Mucosa of descending colon (tissue), 3 donors: ENCODE measurements at regions not wholly inside any gene's neighbourhood (a gene's known extent, or its start where the extent isn't known, plus 50 kb on each side); places are given as distances from the start of the nearest gene placed in this dataset.

Source experiments
- ATAC-seq: fragments of 200-7000 bp; cut with Tn5 transposase; one replicate; pipeline ENCODE4 v1.9.1; 2020; ENCODE audit warnings: mild to moderate bottlenecking, moderate library complexity
- DNase-seq, 3 donors: peaks; one replicate each; pipeline ENCODE4 v3.0.0-alpha.2; 2020
- H3K36me3 ChIP-seq: fragments of 200-600 bp; one replicate; pipeline ENCODE4 v1.8.0; 2021; ENCODE audit warnings: low read depth, mild to moderate bottlenecking
- H3K4me1 ChIP-seq: fragments of 200-600 bp; one replicate; pipeline ENCODE4 v1.8.0; 2021; ENCODE audit warnings: low read depth, mild to moderate bottlenecking
- H3K4me3 ChIP-seq: fragments of 200-600 bp; one replicate; pipeline ENCODE4 v1.8.0; 2021; ENCODE audit warnings: mild to moderate bottlenecking
- H3K9me3 ChIP-seq: fragments of 200-600 bp; one replicate; pipeline ENCODE4 v1.8.0; 2021; ENCODE audit warnings: mild to moderate bottlenecking
- CTCF ChIP-seq: fragments of 200-600 bp; IDR thresholded peaks from one replicate; pipeline ENCODE4 v1.8.0; 2022; ENCODE audit warnings: antibody characterized with exemption, mild to moderate bottlenecking
- intact Hi-C, 2 donors: fragments of 100-400 bp; cut with DNase I in 1 of 2; cut with micrococcal nuclease in 1 of 2; formaldehyde crosslinking; loops; one replicate each; pipeline versions ENCODE4 v1.11.0 to v1.11.1; 2022; cut with DNase I, micrococcal nuclease
- donor health status: DM: no; HTN: no; CAD: no; lungs with moderate emphysema.
- donor health status: DM: no; HTN: no; CAD: no.
- donor health status: DM: no; HTN: yes; CAD: no.

- intact Hi-C loops: no loop called here
- TF ChIP-seq CTCF: no peak
- H3K4me3 ChIP-seq: no peak overlapping the region
- DNase-seq (no peak), ATAC-seq (no peak)
- no peaks in the 10 kb centered on the region for H3K36me3 ChIP-seq
- no peaks in the 10 kb centered on the region for H3K4me1 ChIP-seq
- no peaks in the 10 kb centered on the region for H3K9me3 ChIP-seq
These were observed 655.7 kb downstream of the METTL15 start for GRCh38 chr11:28763876-28764275.

GRCh38 chr11:28763151-28763550, 655.0 kb downstream of the METTL15 start:
- DNase-seq: no peak
- no peaks in the 10 kb centered on the region for H3K9me3 ChIP-seq
- ATAC-seq: no peak
- no peak for TF ChIP-seq CTCF
- no peak overlapping the region for H3K4me3 ChIP-seq
- intact Hi-C loops: no loop called here
- H3K36me3 ChIP-seq: no peaks in the 10 kb centered on the region
- H3K4me1 ChIP-seq: no peaks in the 10 kb centered on the region

GRCh38 chr11:28760676-28761390, 652.6 kb downstream of the METTL15 start:
- TF ChIP-seq CTCF: no peak
- intact Hi-C loops: no loop called here
- H3K4me1 ChIP-seq: no peaks in the 10 kb centered on the region
- no peaks in the 10 kb centered on the region for H3K36me3 ChIP-seq
- DNase-seq (no peak), ATAC-seq (no peak)
- H3K9me3 ChIP-seq: no peaks in the 10 kb centered on the region
- H3K4me3 ChIP-seq: no peak overlapping the region

- TF ChIP-seq CTCF: no peak
- Histone ChIP-seq H3K4me3 (no peak overlapping the region), H3K9me3 (no peaks in the 10 kb centered on the region), H3K36me3 (no peaks in the 10 kb centered on the region), H3K4me1 (no peaks in the 10 kb centered on the region)
- DNase-seq (peak in 1 of 3 donors; percentile 19), ATAC-seq (peak; percentile 88)
- intact Hi-C loops: no loop called here
These were observed 651.1 kb downstream of the METTL15 start for GRCh38 chr11:28759311-28759710.

GRCh38 chr11:28757725-28758515, 649.7 kb downstream of the METTL15 start:
- intact Hi-C loops: no loop called here
- no peak for DNase-seq
- no peak for TF ChIP-seq CTCF
- Histone ChIP-seq H3K4me1 (no peaks in the 10 kb centered on the region), H3K4me3 (no peak overlapping the region), H3K36me3 (no peaks in the 10 kb centered on the region), H3K9me3 (no peaks in the 10 kb centered on the region)
- no peak for ATAC-seq
